GM19438 (cell line): ENCODE measurements at regions not wholly inside any gene's neighbourhood (a gene's known extent, or its start where the extent isn't known, plus 50 kb on each side); places are given as distances from the start of the nearest gene placed in this dataset.

Experiments
- ATAC-seq: cut with Tn5 transposase; IDR thresholded peaks from one replicate; pipeline ENCODE4 v1.9.1; 2021; ENCODE audit warnings: low read depth; ENCODE audit not compliant: unreplicated experiment

DNA sequence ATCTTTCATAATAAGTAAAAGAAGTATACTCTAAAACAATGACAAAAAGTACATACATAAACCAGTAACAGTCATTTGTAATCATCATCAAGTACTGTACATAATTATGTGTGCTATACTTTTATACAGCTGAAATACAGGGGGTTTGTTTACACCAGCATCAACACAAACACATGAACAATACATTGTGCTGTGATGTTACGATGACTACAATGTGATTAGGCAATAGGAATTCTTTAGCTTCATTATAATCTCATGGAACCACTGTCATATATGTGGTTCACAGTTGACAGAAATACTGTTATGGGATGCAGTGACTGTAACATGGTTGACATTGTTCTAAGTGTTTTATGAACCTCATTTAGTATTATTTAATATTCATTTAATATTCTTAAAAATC lies 914.4 kb upstream of the TENM4 start:
- ATAC-seq: no peak

DNA sequence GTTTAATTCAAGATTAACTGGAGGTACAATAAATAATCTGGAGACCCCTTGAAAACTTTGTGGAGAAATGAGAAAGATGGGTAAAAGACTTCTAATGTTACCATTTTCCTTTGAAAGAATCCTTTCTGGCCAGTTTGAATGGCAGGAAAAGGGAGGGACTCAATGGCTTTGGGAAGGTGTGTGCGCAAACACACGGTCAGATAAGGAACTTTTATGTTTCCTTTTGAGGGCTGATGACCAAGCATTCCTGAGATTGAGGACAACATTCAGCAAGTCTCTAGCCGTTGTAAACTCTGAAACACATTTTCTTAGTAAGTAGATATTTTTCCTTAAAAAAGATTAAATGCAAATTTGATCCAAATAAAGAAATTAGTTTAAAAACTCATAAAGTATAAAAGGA lies 909.7 kb upstream of the TENM4 start:
- ATAC-seq: no peak

DNA sequence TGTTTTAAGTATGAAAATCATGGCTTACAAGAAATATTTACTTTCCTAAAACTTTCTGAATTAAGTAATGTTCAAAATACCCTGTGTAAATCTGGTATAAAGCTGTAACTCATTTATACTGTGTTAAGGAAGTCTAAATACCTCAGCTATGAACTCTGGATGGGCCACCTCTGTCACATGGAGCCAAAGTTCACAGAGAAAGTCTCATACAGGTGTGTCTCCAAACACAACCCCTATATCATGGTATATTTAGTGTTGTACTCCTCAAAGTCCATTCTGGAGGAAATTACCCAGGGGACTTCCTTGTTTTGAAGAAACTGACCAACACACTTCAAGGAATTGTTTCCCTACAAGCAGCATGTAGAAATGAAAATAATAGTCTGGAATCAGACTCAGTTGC lies 909.2 kb upstream of the TENM4 start:
- ATAC-seq: no peak

DNA sequence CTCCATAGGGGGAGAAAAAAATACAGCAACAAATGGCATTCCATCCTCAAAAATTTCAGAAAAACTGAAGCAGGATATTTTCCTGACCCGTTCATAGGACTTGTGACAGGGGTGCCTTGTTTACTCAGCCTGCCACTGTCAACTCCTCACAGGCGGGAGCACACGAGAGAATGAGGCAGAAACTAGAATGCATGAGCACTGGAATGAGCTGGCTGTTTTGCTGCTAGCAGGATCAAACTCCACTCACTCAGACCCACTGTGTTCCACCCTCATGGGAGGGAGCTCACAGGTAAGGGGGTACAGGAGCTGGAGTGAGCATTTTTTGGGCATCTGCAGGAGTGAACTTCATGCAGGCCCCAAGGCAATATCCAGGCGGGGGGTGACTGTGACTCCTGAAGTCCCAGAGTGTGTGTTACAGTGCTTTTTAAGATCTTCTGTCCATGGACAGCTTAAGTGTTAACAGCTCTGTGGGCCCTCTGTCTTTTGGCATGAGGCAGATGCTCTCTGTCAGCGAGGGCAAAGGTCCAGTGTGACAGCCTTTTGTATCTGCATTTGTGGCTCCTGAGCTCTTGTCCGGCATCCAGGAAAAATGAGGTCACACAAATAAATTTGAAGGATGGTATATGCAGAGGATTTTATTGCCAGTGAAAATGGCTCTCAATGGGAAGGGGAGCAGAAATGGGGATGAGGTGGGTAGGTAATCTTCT lies 905.7 kb upstream of the TENM4 start:
- ATAC-seq: no peak

DNA sequence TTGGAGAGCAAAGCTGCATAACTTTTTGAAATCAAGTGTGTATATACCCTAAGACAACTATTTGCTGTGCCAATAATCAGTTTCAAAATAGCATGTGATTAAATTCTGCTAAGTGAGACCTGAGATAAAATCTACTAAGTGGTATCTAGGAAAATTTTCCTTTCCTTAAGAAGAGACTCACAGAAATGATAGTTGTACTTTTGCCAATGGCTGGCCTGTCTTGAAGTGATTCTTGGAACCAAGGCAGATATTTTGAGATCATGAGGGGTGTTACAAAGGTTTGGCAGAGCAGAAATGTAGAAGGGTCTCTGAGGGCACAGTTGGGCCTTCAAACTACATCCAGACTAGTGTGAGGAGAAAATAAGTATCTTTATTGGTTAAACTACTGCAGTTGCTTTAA lies 902.6 kb upstream of the TENM4 start:
- no peak for ATAC-seq

DNA sequence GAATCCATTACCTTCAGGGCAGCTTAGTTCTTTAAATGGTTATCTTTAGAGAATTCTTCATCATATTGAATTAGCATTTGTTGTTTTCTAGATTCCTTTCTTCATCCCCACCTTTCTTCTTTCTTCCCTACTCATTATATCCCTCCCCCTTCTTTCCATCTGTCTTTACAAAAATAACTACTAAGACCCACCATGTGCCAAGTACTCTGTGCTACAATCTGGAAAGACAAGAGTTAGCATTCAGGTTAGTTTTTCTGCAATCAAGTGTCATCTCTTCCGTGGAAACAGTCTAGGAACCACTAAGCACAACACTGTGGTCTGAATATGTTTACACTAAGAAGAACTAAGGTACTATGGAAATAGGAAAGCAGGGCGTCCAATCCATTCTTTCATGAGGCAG lies 897.4 kb upstream of the TENM4 start:
- ATAC-seq: no peak

DNA sequence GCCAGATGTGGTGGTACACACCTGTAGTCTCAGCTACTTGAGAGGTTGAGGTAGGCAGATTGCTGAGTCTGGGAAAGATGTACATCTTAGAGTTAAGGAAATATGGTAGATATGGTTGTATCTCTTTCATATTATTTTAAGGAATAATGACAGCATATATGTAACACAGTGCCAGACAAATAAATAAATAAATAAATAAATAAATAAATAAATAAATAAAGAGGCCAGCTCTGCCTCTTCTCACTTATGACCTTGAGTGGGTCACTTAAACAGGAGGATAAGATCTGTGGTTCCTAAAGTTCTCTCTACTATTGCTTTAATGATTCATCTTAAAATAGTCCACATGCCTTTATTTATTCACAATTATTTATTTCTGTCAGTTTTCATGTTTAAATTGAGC lies 890.9 kb upstream of the TENM4 start:
- no peak for ATAC-seq

DNA sequence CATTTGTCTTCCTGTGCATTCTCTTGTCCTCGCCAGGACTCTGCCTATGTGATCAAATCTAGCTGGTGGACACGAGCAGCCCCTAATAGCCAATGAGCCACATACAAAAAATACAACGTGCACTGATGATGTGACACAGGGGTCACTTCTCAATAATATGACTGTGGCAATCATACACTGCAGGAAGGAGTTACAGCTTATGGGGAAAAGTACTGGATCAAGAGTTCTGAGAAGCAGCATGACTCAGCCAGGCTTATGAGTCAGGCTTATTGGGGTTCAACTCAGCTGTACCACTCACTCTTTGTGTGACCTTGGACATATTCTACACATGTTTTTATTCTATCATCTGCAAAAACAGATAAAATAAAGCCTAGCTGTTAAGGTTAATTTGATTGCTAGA lies 889.4 kb upstream of the TENM4 start:
- ATAC-seq: no peak

DNA sequence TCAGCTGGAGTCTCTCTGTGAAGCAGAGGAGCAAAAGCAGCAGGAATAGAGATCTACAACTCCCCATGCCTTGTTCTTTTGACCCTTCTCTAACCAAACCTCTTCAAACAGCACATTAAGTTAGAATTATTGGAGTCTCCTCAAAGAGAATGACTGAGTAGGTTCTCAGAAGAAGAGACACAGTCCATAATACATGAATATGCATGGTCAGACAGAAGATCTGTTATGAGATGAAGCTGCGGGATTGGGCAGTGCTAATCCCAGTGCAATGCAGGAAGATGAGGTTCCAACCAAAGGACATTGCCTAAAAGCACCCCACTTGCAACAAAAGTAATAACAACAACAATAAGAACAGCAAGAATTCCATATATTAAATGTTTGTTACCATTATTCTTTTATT lies 887.9 kb upstream of the TENM4 start:
- ATAC-seq: no peak

DNA sequence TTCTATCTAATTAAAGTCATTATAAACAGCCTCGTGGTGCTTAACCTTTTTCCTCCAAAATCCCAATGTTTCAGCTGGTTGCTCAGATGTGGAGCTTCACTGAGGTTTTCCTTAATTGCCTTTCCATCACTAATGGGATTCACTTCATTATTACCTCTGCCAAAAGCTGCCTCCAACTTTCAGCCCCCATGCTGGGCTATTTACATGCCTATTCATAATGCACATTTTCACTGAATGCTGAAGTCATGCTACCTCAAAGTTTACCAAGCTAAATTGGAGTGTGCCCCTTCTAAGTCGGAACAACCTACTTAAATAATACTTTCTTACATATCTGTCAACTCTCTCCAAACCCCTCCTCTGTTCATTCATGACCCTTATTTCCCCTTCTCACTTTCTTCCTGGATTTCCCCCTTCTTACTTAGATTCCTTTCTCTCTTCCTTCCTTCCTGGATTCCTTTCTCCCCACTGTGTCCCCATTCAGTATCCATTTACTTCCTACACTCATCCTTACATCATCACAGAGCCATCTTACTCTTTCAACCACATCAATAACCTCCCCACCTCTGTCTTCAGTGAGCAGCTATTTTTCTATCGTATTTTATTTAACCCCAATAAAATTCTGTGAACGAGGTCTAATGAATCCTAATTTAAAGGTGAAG lies 887.3 kb upstream of the TENM4 start:
- ATAC-seq: no peak

DNA sequence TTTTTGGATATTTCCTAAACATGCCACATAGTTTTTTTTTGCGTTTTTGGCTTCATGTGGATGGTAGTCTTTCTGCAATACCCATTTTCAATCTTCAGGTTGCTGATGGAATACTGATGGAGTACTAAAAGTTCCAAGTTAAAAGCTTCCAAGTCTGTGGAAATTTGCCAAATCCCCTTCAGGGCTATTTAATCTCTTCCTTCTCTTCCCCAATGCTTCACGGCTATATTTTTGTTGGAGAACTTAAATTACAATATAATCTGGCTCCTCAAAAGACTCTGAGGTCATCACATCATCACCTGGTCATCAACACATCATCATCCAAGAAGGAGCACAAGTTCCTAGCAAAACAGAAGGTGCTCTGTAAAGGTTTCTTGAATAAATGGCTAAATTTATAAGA lies 881.0 kb upstream of the TENM4 start:
- no peak for ATAC-seq

DNA sequence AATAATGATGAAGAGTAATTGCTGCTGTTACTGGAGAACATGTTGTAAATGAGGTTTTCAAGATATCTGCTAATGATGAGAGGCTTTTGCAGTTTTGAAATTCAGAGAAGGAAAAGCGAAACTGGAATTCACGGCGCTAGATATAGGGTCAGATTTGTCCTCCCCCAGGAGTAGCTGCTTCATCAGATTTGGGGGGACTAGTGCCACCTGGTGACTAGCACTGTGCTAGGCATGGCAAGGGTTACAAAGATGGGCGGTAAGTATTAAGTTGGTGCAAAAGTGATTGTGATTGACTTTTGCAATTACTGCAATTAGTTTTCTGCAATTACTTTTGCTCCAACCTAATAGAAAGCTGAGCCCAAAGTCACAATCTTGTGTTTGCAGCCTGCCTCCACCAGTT lies 879.9 kb upstream of the TENM4 start:
- no peak for ATAC-seq

DNA sequence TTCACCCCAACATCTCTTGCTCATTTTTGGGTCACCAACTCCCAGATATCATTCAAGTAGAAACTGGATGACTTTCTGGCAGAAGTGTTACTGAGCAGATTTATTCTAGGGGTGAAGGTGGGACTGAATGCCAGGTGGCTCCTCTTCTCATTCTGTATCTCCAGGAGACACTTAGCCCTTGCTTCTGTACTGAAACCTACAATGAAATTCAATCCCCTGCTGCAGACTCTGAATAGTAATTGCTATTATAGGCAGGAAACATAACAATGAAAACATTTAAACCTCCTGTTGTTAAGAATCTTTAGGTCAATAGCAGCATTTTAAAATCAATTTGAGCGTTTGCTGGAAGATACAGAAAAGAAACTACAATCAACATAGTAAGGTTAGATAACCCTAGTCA lies 879.4 kb upstream of the TENM4 start:
- ATAC-seq: no peak

DNA sequence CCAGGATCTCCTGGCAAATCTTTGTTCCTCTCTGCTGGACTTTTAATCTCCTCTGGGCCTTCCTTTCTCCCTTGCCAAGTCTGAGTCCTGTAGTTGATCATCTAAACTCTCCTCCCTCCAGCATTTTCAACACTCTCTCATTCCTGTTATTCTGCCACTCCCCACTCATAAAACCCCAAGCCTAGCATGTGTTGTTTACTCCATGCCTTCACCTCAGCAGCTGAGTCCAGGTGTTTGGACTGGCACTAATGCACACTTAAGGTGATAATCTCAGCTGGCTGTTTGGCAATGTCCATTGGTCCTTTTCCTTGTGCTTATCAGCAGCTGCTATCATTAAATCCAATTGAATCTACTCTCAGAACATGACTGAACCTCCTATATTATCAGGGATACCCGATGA lies 876.8 kb upstream of the TENM4 start:
- ATAC-seq: no peak

DNA sequence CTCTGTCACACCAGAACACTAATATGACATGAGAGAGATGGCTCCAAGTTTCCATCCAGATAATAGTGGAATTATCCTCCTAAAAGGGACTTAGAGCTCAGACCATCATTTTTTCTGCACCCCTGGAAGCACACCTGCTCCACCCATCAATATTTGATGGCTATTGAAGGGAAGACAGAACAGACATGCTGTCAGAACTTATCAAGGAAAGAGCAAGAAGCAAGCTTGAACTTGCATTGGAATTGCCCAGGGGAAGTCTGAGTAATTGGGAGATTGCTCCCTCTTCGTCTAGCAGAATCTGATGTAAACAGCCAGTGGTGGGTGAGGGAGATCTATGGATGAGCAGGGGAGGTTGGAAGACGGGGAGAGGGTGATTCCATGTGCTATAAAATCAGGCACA lies 874.4 kb upstream of the TENM4 start:
- ATAC-seq: no peak

DNA sequence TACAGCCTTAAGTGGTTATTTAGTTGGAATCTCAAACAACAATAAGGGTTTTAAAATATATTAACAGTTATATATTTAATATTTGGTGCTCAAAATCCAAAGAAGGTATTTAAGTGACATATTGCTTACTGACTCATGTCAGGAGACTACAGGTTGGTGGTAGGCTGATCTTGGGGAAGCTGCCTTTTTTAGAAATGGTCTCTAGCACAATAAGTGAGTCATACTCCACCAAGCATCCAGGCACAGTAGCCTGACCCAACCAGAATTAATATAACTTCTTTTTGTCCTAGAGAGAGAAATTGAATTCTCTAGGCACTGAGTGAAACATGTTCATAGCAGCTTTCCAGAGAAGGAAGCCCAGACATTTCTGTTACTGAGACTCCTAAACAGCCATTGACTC lies 868.5 kb upstream of the TENM4 start:
- no peak for ATAC-seq

DNA sequence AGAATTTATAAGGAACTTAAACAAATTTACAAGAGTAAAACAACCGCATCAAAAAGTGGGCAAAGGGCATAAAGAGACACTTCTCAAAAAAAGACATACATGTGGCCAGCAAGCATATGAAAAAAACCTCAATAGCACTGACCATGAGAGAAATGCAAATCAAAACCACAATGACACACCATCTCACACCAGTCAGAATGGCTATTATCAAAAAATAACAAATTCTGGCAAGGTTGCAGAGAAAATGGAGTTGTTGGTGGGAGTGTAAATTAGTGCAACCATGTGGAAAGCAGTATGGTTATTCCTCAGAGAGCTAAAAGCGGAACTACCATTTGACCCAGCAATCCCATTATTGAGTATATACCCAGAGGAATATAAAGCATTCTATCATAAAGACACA lies 866.8 kb upstream of the TENM4 start:
- no peak for ATAC-seq

DNA sequence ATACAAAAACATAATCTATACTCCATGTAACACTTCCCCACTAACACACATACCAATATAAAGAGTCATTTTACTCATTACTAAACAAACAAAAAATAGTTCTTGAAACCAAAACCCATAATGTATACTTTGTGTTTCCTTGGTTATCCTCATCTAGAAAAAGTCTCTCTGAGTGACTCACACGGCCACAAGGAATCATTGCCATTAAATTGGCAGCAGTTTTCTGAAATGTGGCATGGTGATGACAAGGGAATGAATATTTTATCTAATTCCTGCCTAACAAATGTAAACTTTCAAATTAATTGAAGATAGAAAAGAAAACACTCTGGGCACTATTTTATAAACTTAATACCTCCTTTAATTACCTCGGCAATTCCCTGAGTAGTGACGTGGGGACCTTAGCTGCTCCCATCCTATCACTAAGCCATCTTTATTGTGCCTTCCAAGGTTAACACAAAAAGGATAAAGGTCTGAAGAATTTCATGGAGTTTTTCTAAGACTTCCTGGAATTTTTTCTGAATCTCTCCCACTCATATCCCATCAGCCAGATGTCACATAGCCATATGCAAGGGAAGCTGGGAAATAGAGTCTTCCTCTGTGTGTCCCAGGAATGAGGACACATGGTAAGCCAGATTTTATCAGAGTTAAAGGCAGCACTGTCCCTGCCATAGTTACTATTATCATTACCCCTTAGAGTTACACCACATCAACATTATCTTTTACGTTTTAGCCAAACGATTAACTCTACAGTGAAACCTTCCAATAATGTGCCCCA lies 857.2 kb upstream of the TENM4 start:
- ATAC-seq: no peak

DNA sequence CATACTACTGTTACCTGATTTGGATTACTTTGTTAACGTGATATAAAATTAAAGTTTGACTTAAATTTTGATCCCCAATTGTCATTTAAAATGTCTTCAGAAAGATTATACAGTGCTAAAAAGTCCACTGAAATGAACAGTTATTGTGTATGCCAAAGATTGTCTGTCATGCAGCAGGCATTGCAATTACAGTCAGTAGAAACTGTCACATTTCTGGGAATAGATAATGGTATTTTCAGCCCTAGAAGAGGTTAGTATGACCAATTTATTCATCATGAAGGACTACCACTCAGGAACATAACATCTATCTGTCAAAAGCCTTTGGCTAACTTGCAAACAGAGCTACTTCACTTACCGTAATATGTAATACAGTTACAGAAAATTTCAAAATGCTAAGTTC lies 852.5 kb upstream of the TENM4 start:
- no peak for ATAC-seq

DNA sequence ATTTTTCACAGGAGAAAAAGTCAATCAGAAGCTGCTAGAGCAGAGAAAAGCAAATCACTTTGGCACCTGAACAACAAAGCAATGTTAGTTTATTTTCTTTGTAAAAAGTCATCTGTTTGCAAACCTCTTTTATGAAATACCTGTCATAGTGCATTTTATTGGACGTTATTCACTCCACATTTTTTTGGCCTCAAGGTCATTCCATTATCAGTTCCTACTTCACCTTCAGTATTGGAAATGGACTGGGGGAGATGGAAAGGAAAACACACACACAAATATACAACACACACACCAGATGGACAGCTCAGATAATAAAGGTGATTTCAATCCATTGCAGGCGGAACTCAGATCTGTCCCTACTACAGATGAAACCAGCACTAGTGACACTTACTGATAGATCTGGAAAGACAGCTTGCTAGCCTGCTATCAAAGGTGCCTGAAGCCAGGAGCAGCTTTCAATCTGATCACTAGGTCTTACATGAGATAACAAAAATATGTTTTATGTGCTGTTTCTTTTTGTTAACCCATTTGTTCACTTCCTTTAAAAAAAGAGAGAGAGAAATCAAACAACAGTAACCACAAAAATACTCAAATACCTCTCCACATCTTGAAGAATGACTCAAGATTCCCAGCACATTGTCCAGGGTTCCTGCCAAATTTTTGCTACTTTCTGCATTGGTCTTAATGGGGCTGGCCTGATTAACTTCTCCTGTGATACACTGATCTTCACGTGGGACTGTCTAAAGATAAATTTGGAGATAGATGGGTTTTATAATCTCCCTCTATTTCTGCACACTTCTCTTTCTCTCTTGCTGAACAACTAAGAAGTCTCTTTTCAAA lies 844.3 kb upstream of the TENM4 start:
- no peak for ATAC-seq

DNA sequence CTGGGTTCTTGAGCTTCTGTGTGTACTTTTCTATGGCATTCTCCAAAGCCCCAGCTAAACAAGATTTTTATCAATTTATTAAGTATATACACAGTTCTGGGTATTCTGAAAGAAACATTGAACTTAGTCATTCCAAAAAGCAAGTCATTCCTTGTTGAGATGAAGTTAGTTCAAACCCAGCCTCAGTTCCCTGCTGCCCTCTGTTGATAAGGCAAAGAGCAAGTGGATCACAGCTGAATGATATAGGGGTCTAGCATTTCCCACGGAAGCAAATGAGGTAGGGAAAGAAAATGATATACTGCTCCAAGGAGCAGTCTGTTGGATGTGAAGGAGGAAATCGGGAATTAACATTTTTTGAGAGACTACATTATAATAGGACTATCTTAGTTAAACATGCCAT lies 841.8 kb upstream of the TENM4 start:
- ATAC-seq: no peak
